ENCODE measurements at regions not wholly inside any gene's neighbourhood (a gene's known extent, or its start where the extent isn't known, plus 50 kb on each side); places are given as distances from the start of the nearest gene placed in this dataset.
"Not testable (repeated sequence)": the region's sequence is repeated elsewhere in the genome, so short reads cannot be mapped to it uniquely, and the experiment has no call there.

GRCh38 chr6:166253778-166254204 is 54.4 kb downstream of the PRR18 start:
- no peak overlapping the region for H3K4me3 ChIP-seq (replicated peaks in 1 of 2; ENCODE audit: low read depth in 2 of 2, low read length in 2 of 2)
- DNase-seq (ENCODE audit: low read depth in 2 of 2) = no peak
- no peak for TF ChIP-seq CTCF (IDR thresholded peaks at IDR 0.05; ENCODE audit: low read depth, low read length)

DNA sequence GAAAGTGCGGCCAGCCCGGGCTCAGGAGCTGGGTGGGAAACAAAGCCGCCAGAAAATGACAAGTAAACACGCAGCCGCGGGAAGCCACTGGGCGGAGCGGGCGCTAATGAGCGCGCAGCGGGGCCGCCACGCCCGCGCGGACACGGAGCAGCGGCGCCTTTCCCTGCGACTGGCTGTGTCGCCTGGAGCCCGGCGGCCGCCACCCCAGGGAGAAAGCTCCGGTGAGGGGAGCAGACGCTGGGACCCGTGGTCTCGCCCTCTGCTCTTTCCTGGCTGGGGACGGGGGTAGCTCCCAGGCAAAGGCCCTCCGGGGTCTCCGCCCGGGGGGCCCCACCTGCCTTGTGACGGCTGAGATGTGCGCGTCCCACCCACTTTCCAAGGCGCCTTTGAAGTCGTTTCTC is 54.9 kb downstream of the PRR18 start:
- DNase-seq (ENCODE audit: low read depth in 2 of 2) = no peak
- H3K4me3 ChIP-seq (replicated peaks in 1 of 2; ENCODE audit: low read depth in 2 of 2, low read length in 2 of 2) = peak overlapping the region in 1 of 2 donors; percentile 1
- no peak for TF ChIP-seq CTCF (IDR thresholded peaks at IDR 0.05; ENCODE audit: low read depth, low read length)

DNA sequence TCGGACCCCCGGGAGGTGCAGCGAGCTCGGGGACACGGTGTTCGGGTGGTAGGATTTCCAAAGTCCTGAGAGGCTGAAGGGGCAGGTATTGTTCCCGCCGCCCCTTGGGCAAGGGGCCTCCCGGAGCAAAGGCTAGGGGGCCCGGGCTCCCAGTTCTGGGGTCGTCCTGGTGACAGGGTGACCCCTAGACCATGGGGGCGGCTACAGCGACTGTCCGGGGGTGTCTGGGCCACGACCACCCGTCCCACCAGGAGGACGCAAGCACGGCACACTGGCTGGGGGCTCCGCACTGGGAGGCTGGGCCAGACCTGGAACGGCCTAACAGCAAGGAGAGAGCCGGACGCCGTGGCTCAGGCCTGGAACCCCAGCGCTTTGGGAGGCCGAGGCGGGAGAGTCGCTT is 55.6 kb downstream of the PRR18 start:
- no peak for TF ChIP-seq CTCF (IDR thresholded peaks at IDR 0.05; ENCODE audit: low read depth, low read length)
- H3K4me3 ChIP-seq (replicated peaks in 1 of 2; ENCODE audit: low read depth in 2 of 2, low read length in 2 of 2) = no peak overlapping the region
- DNase-seq (ENCODE audit: low read depth in 2 of 2) = no peak

DNA sequence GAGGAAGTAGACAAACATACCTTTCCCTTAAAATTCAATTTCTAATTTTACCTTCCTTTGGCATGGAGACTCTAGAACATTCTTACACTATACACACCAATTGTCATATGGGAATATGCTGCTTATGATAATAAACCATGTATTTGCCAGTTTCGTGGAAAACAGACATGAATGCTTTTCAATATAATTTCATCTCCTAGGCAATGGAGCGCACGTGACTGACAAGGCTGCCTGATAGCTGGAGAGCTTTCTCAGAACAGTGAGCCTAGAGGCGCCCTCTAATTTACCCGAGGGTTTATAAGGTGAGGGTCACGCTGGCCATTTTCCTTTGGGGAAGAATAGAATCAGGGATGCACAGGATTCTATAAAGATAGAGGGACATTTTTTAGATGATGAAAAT is 56.5 kb downstream of the PRR18 start:
- TF ChIP-seq CTCF (IDR thresholded peaks at IDR 0.05; ENCODE audit: low read depth, low read length) = no peak
- H3K4me3 ChIP-seq (replicated peaks in 1 of 2; ENCODE audit: low read depth in 2 of 2, low read length in 2 of 2) = no peak overlapping the region
- no peak for DNase-seq (ENCODE audit: low read depth in 2 of 2)

DNA sequence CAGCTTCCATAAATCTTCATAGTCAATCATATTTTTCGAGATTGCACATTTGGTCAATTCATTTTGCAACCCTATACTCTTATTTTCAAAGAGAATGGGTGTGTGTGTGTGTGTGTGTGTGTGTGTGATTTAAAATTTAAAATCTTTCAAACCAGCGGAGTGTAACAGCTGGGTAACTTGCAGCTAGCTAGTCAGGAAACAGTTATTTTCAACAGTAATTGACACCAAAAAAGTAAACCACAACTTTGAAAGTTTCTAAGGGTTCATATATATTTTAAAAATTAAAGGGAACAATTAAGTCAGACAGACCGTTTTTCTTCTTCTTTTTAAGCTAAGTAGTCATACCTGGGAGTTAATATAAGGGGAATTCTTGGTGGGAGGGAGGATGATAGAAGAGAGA is 57.0 kb downstream of the PRR18 start:
- no peak overlapping the region for H3K4me3 ChIP-seq (replicated peaks in 1 of 2; ENCODE audit: low read depth in 2 of 2, low read length in 2 of 2)
- TF ChIP-seq CTCF (IDR thresholded peaks at IDR 0.05; ENCODE audit: low read depth, low read length) = no peak

GRCh38 chr6:166249061-166249785 is 59.0 kb downstream of the PRR18 start:
- DNase-seq (ENCODE audit: low read depth in 2 of 2); H3K4me3 ChIP-seq (replicated peaks in 1 of 2; ENCODE audit: low read depth in 2 of 2, low read length in 2 of 2): not testable (repeated sequence)

More for the DNA sequence above, 57.0 kb downstream of the PRR18 start:
- no peak for DNase-seq (ENCODE audit: low read depth in 2 of 2)

DNA sequence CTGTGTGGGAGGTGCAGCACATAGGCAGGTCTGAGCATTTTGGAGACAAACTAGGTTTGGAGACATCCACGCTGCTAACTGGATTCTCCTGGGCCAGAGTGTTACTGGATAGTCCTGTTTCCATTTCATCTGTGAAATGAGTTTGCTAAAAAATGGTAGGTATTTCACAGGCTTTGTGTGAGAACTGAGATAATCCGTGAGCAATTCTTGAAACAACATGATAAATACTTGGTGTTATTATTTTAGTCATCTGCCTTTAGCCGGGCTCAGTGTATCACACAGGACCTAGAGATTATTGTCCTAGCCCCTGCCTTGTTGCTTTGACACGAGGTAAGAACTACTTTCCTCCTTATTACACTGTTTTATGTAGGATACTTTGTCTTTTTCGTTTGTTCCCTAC is 63.0 kb downstream of the PRR18 start:
- H3K4me3 ChIP-seq (replicated peaks in 1 of 2; ENCODE audit: low read depth in 2 of 2, low read length in 2 of 2) = no peak overlapping the region
- DNase-seq (ENCODE audit: low read depth in 2 of 2) = no peak
- TF ChIP-seq CTCF (IDR thresholded peaks at IDR 0.05; ENCODE audit: low read depth, low read length) = no peak

All from cardiac fibroblast (primary cell).